HCT116 (cell line): ENCODE measurements at regions not wholly inside any gene's neighbourhood (a gene's known extent, or its start where the extent isn't known, plus 50 kb on each side); places are given as distances from the start of the nearest gene placed in this dataset.

Experiments
- ATAC-seq: fragments of 200-7000 bp; cut with Tn5 transposase; 2 replicates; pipeline ENCODE4 v1.9.1; 2020; ENCODE audit warnings: mild to moderate bottlenecking, moderate library complexity
- BruUV-seq: library from RNA; stranded (reverse); fragments of 400-500 nt; replicated peaks from 2 replicates; lab custom pipeline; 2021; lab: Mats Ljungman, UMichigan
- CTCF ChIA-PET: fragments of 300-600 bp; sonication (Branson Sonifier 250); formaldehyde crosslinking; loops from one replicate; lab custom pipeline; 2021; ENCODE audit warnings: antibody characterized with exemption; lab: Charles Lee
- POLR2A ChIA-PET: fragments of 300-600, 350-600 bp; sonication (Branson Sonifier 250); formaldehyde crosslinking; loops from one replicate; lab custom pipeline; 2021; ENCODE audit warnings: antibody characterized with exemption; lab: Charles Lee
- RAD21 ChIA-PET, 2 experiments: fragments of 300-600 bp; sonication (Branson Sonifier 250); formaldehyde crosslinking; loops; one replicate each; lab custom pipeline; 2023; ENCODE audit warnings: low total read pairs in 2 of 2; ENCODE audit not compliant: uncharacterized antibody in 2 of 2, unreplicated experiment in 2 of 2, low non-redundant PET in 1 of 2; lab: Charles Lee
- DNase-seq: peaks from one replicate; pipeline ENCODE4 v3.0.0-alpha.2; 2010; ENCODE audit warnings: low read depth, low spot score
- H2AFZ ChIP-seq: fragments of 200-600 bp; shearing (Covaris generic), sonication (generic); 2 replicates; pipeline ENCODE4 v1.6.1; 2017; ENCODE audit warnings: low read depth, mixed run types, mixed read lengths, antibody characterized with exemption, low read length; ENCODE audit not compliant: poor library complexity, severe bottlenecking
- H3K27ac ChIP-seq: 2 replicates; pipeline ENCODE4 v1.5.1; 2012; ENCODE audit warnings: low read depth, low read length
- H3K27me3 ChIP-seq: fragments of 200-600 bp; sonication (generic); 2 replicates; pipeline ENCODE4 v1.6.1; 2016; ENCODE audit warnings: mixed run types, low read length, mixed read lengths; ENCODE audit not compliant: insufficient read depth
- H3K36me3 ChIP-seq, 2 experiments: fragments of 200-500 bp in 1 of 2; fragments of 200-600 bp in 1 of 2; sonication (Bioruptor generic) in 1 of 2; sonication (generic) in 1 of 2; 2 replicates each; pipeline versions ENCODE4 v1.5.1 to v1.6.1; 2014 to 2016; ENCODE audit warnings: low read length in 2 of 2, inconsistent platforms in 1 of 2, mixed read lengths in 1 of 2, mixed run types in 1 of 2; ENCODE audit not compliant: insufficient read depth in 2 of 2, control insufficient read depth in 1 of 2
- H3K4me1 ChIP-seq, 2 experiments: fragments of 200-600 bp in 1 of 2; sonication (generic) in 1 of 2; 2 replicates each; pipeline versions ENCODE4 v1.5.1 to v1.6.1; 2012 to 2017; ENCODE audit warnings: low read length in 2 of 2, inconsistent platforms in 1 of 2, mild to moderate bottlenecking in 1 of 2, mixed read lengths in 1 of 2, mixed run types in 1 of 2, moderate library complexity in 1 of 2; ENCODE audit not compliant: insufficient read depth in 2 of 2, control insufficient read depth in 1 of 2
- H3K4me2 ChIP-seq: fragments of 200-600 bp; sonication (generic); 2 replicates; pipeline ENCODE4 v1.6.1; 2017; ENCODE audit warnings: mixed run types, low read length, mixed read lengths
- H3K4me3 ChIP-seq, 2 experiments: fragments of 200-600 bp in 1 of 2; sonication (generic) in 1 of 2; replicated peaks in 1 of 2; 2 replicates each; pipeline ENCODE4 v1.5.1; 2011 to 2016; ENCODE audit warnings: low read length in 2 of 2, control low read depth in 1 of 2, low read depth in 1 of 2, mild to moderate bottlenecking in 1 of 2, mixed read lengths in 1 of 2, mixed run types in 1 of 2
- H3K79me2 ChIP-seq: fragments of 200-600 bp; sonication (generic); 2 replicates; pipeline ENCODE4 v1.6.1; 2017; ENCODE audit warnings: mild to moderate bottlenecking, mixed run types, low read length, moderate library complexity, mixed read lengths; ENCODE audit not compliant: insufficient read depth
- H3K9ac ChIP-seq: fragments of 200-600 bp; sonication (generic); 2 replicates; pipeline ENCODE4 v1.6.1; 2016; ENCODE audit warnings: low read length, mixed read lengths
- H3K9me2 ChIP-seq: fragments of 200-600 bp; sonication (generic), shearing (Covaris generic); 2 replicates; pipeline ENCODE4 v1.6.1; 2017; ENCODE audit warnings: mixed run types, mild to moderate bottlenecking, moderate library complexity; ENCODE audit not compliant: insufficient read depth
- H3K9me3 ChIP-seq, 2 experiments: fragments of 200-500 bp in 1 of 2; fragments of 200-600 bp in 1 of 2; sonication (Bioruptor generic) in 1 of 2; sonication (generic) in 1 of 2; 2 replicates each; pipeline ENCODE4 v1.6.1; 2014 to 2017; ENCODE audit warnings: low read length in 2 of 2, mixed read lengths in 2 of 2, inconsistent platforms in 1 of 2, low read depth in 1 of 2, mild to moderate bottlenecking in 1 of 2, mixed run types in 1 of 2, moderate library complexity in 1 of 2; ENCODE audit not compliant: control insufficient read depth in 1 of 2, insufficient read depth in 1 of 2
- H4K20me1 ChIP-seq: fragments of 200-600 bp; sonication (generic), shearing (Covaris generic); 2 replicates; pipeline ENCODE4 v1.6.1; 2017; ENCODE audit warnings: mixed run types, mild to moderate bottlenecking, moderate library complexity; ENCODE audit not compliant: insufficient read depth
- CBX3 ChIP-seq: IDR thresholded peaks from 2 replicates; pipeline ENCODE4 v1.6.1; 2012; ENCODE audit warnings: low read depth
- EZH2phosphoT487 ChIP-seq: fragments of 200-600 bp; IDR thresholded peaks from 2 replicates; pipeline ENCODE4 v1.6.1; 2018; ENCODE audit warnings: antibody characterized with exemption, borderline replicate concordance
- FOSL1 ChIP-seq: IDR thresholded peaks from 2 replicates; pipeline ENCODE4 v1.6.1; 2012; ENCODE audit warnings: low read depth
- POLR2AphosphoS5 ChIP-seq: IDR thresholded peaks from 2 replicates; pipeline ENCODE4 v1.6.1; 2011; ENCODE audit warnings: mild to moderate bottlenecking, low read depth, low read length, moderate library complexity
- SIN3A ChIP-seq: IDR thresholded peaks from 2 replicates; pipeline ENCODE4 v1.6.1; 2012; ENCODE audit warnings: low read depth
- SP1 ChIP-seq: IDR thresholded peaks from 2 replicates; pipeline ENCODE4 v1.6.1; 2012; ENCODE audit warnings: low read depth
- ZFX ChIP-seq: fragments of 450-650 bp; IDR thresholded peaks from 2 replicates; pipeline ENCODE4 v1.6.1; 2017
- intact Hi-C: fragments of 100-400 bp; cut with micrococcal nuclease; formaldehyde crosslinking; loops from 2 replicates; pipeline ENCODE4 v1.10.0; 2022
- TF ChIP-seq, protein P1 (sequence below), 3 experiments: fragments of 200-600 bp in 1 of 3; sonication (generic) in 1 of 3; IDR thresholded peaks in 2 of 3; conservative IDR thresholded peaks in 1 of 3; 2 replicates each; pipeline ENCODE4 v1.5.1; 2012 to 2017; ENCODE audit warnings: low read depth in 2 of 3, low read length in 2 of 3, antibody characterized with exemption in 1 of 3, borderline replicate concordance in 1 of 3, control low read depth in 1 of 3, mild to moderate bottlenecking in 1 of 3, mixed read lengths in 1 of 3, mixed run types in 1 of 3, moderate library complexity in 1 of 3; ENCODE audit not compliant: insufficient read depth in 1 of 3
- TF ChIP-seq, protein P2 (sequence below): IDR thresholded peaks from 2 replicates; pipeline ENCODE4 v1.6.1; 2012
- TF ChIP-seq, protein P3 (sequence below): IDR thresholded peaks from 2 replicates; pipeline ENCODE4 v1.6.1; 2011; ENCODE audit warnings: mild to moderate bottlenecking, low read length, moderate library complexity; ENCODE audit not compliant: insufficient replicate concordance; ENCODE audit errors: extremely low read depth

DNA sequence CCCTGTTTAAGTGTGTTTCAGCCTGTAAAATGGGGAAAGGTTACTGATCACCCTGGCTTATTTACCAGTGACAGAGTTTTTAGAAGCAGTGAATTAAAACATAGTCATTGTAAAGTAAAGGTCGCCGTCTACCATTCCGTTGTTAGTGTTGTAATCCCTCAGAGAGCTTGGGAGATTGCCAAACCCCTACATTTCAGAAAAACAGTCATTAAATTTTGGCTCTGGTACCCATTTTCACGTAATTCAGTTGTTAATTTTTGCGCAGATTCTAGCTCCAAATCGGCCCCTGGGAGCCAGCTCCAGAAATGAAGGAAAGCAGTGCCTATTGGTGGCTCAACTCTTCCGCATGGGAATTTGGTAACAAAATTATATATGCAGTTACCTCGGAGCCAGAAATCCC is 127.7 kb upstream of the AJAP1 start (continued):
- TF ChIP-seq, protein P1, sequence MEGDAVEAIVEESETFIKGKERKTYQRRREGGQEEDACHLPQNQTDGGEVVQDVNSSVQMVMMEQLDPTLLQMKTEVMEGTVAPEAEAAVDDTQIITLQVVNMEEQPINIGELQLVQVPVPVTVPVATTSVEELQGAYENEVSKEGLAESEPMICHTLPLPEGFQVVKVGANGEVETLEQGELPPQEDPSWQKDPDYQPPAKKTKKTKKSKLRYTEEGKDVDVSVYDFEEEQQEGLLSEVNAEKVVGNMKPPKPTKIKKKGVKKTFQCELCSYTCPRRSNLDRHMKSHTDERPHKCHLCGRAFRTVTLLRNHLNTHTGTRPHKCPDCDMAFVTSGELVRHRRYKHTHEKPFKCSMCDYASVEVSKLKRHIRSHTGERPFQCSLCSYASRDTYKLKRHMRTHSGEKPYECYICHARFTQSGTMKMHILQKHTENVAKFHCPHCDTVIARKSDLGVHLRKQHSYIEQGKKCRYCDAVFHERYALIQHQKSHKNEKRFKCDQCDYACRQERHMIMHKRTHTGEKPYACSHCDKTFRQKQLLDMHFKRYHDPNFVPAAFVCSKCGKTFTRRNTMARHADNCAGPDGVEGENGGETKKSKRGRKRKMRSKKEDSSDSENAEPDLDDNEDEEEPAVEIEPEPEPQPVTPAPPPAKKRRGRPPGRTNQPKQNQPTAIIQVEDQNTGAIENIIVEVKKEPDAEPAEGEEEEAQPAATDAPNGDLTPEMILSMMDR (IDR thresholded peaks at IDR 0.05 in 2 of 3, conservative IDR thresholded peaks at IDR 0.05 in 1 of 3; ENCODE audit: borderline replicate concordance in 1 of 3, insufficient read depth in 1 of 3, low read depth in 2 of 3, low read length in 2 of 3) = no peak
- TF ChIP-seq, protein P2, sequence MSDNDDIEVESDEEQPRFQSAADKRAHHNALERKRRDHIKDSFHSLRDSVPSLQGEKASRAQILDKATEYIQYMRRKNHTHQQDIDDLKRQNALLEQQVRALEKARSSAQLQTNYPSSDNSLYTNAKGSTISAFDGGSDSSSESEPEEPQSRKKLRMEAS = no peak
- TF ChIP-seq, protein P3, sequence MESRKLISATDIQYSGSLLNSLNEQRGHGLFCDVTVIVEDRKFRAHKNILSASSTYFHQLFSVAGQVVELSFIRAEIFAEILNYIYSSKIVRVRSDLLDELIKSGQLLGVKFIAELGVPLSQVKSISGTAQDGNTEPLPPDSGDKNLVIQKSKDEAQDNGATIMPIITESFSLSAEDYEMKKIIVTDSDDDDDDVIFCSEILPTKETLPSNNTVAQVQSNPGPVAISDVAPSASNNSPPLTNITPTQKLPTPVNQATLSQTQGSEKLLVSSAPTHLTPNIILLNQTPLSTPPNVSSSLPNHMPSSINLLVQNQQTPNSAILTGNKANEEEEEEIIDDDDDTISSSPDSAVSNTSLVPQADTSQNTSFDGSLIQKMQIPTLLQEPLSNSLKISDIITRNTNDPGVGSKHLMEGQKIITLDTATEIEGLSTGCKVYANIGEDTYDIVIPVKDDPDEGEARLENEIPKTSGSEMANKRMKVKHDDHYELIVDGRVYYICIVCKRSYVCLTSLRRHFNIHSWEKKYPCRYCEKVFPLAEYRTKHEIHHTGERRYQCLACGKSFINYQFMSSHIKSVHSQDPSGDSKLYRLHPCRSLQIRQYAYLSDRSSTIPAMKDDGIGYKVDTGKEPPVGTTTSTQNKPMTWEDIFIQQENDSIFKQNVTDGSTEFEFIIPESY = no peak
- no peak for TF ChIP-seq SP1

DNA sequence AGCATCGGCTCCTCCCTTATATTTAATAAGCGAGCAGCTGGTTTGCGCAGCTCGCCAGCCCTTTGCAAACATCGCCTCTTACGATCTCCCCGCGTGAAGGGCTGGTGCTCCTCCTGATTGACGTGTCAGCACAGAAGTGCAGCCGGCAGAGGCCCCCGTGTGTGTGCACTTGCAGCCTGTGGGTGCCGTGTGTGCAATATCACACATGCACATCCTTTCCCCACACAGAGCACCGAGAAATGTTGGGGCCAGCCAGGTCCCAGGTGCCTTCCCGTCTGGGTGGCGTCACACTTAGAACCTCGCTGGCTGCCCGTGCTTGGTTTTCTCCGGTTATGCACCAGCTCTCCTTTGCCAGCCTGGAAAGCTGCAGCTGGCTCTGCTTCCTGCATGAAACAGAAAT is 126.6 kb upstream of the AJAP1 start:
- intact Hi-C loops = no loop called here
- no TSS peak for BruUV-seq
- ATAC-seq = no peak
- TF ChIP-seq ZFX (no peak), EZH2phosphoT487 (no peak), POLR2AphosphoS5 (no peak), CBX3 (no peak), FOSL1 (no peak), SIN3A (no peak)
- TF ChIP-seq, protein P1 (IDR thresholded peaks at IDR 0.05 in 2 of 3, conservative IDR thresholded peaks at IDR 0.05 in 1 of 3; ENCODE audit: borderline replicate concordance in 1 of 3, insufficient read depth in 1 of 3, low read depth in 2 of 3, low read length in 2 of 3) = no peak
- TF ChIP-seq, protein P3 = no peak
- TF ChIP-seq, protein P2 = no peak

More for the DNA sequence above, 126.6 kb upstream of the AJAP1 start:
- no peak overlapping the region for H2AFZ ChIP-seq
- no peaks in the 10 kb centered on the region for H3K36me3 ChIP-seq
- no peaks in the 10 kb centered on the region for H3K9me2 ChIP-seq
- no peaks in the 10 kb centered on the region for H3K27me3 ChIP-seq
- H4K20me1 ChIP-seq = no peaks in the 10 kb centered on the region
- H3K27ac ChIP-seq = no peak overlapping the region
- H3K9ac ChIP-seq = no peak overlapping the region
- no peaks in the 10 kb centered on the region for H3K79me2 ChIP-seq
- H3K4me1 ChIP-seq = no peaks in the 10 kb centered on the region
- ChIA-PET CTCF (no interaction called here), RAD21 (no interaction called here), POLR2A (no interaction called here)
- no peak for DNase-seq
- H3K9me3 ChIP-seq = no peaks in the 10 kb centered on the region
- H3K4me2 ChIP-seq = no peak overlapping the region
- no peak overlapping the region for H3K4me3 ChIP-seq
